ENCODE measurements at regions not wholly inside any gene's neighbourhood (a gene's known extent, or its start where the extent isn't known, plus 50 kb on each side); places are given as distances from the start of the nearest gene placed in this dataset.

DNA sequence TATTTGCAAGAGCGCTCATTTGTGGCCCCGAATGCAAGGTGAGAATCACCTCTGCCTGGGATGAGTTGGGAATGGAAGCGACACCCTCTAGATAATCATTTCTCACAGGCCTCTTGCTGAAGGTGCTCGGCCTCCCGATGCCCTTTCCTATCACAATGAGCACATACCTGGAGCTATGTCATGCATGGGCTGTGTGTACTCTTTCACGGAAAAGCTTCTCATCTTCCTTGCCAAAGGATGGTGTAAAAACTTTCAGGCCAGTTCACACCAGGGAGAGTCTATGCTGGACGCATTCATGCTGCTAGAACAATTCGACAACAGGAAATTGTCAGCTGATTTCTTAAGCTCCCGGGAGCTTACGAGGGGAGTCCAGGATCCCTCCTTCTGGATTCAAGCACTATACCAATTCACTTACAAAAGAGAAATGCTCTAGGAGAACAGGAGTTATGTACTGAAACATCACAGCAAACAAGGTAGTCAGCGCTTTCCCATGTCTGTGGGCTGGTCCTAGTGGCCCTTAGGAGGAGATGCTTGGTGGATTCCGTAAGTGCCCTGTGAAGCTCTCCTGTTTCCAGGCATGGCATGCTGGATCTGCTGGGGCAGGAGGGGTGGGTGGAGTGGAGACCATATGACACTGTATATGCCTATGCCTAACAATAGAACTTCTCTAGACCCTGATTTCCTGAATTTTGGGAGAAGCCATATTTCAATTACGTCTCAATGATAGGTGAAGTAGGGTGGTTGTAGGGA lies 53.1 kb upstream of the B3GAT1 start (continued):
- TF ChIP-seq, protein P1, sequence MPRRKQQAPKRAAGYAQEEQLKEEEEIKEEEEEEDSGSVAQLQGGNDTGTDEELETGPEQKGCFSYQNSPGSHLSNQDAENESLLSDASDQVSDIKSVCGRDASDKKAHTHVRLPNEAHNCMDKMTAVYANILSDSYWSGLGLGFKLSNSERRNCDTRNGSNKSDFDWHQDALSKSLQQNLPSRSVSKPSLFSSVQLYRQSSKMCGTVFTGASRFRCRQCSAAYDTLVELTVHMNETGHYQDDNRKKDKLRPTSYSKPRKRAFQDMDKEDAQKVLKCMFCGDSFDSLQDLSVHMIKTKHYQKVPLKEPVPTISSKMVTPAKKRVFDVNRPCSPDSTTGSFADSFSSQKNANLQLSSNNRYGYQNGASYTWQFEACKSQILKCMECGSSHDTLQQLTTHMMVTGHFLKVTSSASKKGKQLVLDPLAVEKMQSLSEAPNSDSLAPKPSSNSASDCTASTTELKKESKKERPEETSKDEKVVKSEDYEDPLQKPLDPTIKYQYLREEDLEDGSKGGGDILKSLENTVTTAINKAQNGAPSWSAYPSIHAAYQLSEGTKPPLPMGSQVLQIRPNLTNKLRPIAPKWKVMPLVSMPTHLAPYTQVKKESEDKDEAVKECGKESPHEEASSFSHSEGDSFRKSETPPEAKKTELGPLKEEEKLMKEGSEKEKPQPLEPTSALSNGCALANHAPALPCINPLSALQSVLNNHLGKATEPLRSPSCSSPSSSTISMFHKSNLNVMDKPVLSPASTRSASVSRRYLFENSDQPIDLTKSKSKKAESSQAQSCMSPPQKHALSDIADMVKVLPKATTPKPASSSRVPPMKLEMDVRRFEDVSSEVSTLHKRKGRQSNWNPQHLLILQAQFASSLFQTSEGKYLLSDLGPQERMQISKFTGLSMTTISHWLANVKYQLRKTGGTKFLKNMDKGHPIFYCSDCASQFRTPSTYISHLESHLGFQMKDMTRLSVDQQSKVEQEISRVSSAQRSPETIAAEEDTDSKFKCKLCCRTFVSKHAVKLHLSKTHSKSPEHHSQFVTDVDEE (CRISPR knock-in tag; IDR thresholded peaks at IDR 0.05), result no peak

DNA sequence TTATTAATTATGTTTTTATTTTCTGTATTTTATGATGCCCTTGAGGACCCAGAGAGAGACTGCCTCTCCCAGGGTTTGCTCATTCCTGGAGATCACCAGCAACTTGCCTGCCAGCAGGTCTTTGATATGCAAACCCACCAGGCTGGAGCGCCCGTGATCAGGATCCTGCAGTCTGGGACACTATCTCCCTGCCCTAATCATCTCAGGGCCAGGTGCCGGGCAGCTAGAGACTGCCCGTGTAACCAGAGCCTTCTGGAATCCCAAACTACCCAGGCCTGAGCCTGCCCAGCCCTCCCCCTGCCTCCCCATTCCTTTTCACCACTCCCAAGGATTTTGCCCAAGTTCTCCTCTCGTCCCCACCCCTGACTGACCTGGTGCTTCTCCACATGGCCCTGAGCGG lies 52.2 kb upstream of the B3GAT1 start:
- no peak for ATAC-seq
- TF ChIP-seq ZC3H10 (CRISPR knock-in tag; IDR thresholded peaks at IDR 0.05) (no peak), RARB (CRISPR knock-in tag; IDR thresholded peaks at IDR 0.05) (no peak), ZNF8 (CRISPR knock-in tag; IDR thresholded peaks at IDR 0.05) (no peak), ZFP3 (CRISPR knock-in tag; IDR thresholded peaks at IDR 0.05) (no peak), TCF4 (CRISPR knock-in tag; IDR thresholded peaks at IDR 0.05; ENCODE audit: borderline replicate concordance) (no peak), BACH2 (CRISPR knock-in tag; IDR thresholded peaks at IDR 0.05; ENCODE audit: borderline replicate concordance) (no peak), ESRRG (CRISPR knock-in tag; IDR thresholded peaks at IDR 0.05) (no peak), PPARA (CRISPR knock-in tag; IDR thresholded peaks at IDR 0.05; ENCODE audit: borderline replicate concordance) (no peak), SNAI2 (CRISPR knock-in tag; IDR thresholded peaks at IDR 0.05) (no peak), CSDC2 (CRISPR knock-in tag; IDR thresholded peaks at IDR 0.05) (no peak)
- TF ChIP-seq, protein P2, sequence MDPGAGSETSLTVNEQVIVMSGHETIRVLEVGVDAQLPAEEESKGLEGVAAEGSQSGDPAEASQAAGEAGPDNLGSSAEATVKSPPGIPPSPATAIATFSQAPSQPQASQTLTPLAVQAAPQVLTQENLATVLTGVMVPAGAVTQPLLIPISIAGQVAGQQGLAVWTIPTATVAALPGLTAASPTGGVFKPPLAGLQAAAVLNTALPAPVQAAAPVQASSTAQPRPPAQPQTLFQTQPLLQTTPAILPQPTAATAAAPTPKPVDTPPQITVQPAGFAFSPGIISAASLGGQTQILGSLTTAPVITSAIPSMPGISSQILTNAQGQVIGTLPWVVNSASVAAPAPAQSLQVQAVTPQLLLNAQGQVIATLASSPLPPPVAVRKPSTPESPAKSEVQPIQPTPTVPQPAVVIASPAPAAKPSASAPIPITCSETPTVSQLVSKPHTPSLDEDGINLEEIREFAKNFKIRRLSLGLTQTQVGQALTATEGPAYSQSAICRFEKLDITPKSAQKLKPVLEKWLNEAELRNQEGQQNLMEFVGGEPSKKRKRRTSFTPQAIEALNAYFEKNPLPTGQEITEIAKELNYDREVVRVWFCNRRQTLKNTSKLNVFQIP (CRISPR knock-in tag; IDR thresholded peaks at IDR 0.05; ENCODE audit: borderline replicate concordance, low read depth), result no peak
- TF ChIP-seq, protein P3, sequence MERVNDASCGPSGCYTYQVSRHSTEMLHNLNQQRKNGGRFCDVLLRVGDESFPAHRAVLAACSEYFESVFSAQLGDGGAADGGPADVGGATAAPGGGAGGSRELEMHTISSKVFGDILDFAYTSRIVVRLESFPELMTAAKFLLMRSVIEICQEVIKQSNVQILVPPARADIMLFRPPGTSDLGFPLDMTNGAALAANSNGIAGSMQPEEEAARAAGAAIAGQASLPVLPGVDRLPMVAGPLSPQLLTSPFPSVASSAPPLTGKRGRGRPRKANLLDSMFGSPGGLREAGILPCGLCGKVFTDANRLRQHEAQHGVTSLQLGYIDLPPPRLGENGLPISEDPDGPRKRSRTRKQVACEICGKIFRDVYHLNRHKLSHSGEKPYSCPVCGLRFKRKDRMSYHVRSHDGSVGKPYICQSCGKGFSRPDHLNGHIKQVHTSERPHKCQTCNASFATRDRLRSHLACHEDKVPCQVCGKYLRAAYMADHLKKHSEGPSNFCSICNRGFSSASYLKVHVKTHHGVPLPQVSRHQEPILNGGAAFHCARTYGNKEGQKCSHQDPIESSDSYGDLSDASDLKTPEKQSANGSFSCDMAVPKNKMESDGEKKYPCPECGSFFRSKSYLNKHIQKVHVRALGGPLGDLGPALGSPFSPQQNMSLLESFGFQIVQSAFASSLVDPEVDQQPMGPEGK (CRISPR knock-in tag; IDR thresholded peaks at IDR 0.05; ENCODE audit: borderline replicate concordance), result no peak
- TF ChIP-seq, protein P4, sequence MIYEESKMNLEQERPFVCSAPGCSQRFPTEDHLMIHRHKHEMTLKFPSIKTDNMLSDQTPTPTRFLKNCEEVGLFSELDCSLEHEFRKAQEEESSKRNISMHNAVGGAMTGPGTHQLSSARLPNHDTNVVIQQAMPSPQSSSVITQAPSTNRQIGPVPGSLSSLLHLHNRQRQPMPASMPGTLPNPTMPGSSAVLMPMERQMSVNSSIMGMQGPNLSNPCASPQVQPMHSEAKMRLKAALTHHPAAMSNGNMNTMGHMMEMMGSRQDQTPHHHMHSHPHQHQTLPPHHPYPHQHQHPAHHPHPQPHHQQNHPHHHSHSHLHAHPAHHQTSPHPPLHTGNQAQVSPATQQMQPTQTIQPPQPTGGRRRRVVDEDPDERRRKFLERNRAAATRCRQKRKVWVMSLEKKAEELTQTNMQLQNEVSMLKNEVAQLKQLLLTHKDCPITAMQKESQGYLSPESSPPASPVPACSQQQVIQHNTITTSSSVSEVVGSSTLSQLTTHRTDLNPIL (CRISPR knock-in tag; IDR thresholded peaks at IDR 0.05; ENCODE audit: low read depth), result no peak

DNA sequence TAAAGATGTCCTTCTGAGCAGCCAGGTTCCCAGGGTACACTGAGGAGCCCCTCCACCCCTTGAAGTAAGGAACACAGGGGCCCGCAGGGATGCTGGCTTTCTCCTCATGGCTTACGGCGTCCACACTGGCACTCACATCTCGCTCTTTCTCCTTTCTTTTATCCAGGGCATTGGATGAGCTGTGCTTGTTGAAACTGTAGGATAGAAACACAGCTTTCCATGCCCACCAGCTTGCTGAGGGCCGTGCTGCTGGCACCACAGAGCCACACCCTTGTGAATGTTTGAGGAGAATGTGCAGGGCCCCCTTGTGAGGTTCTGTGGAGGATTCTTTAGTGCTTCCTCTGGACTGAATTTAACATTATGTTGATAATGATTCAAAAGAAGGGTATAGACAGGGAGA lies 51.7 kb upstream of the B3GAT1 start:
- no peak for ATAC-seq

More for the DNA sequence above, 51.7 kb upstream of the B3GAT1 start:
- TF ChIP-seq GLIS3 (CRISPR knock-in tag; IDR thresholded peaks at IDR 0.05), result no peak
- TF ChIP-seq SNAI2 (CRISPR knock-in tag; IDR thresholded peaks at IDR 0.05), result no peak
